ENCODE measurements at regions not wholly inside any gene's neighbourhood (a gene's known extent, or its start where the extent isn't known, plus 50 kb on each side); places are given as distances from the start of the nearest gene placed in this dataset.

DNA sequence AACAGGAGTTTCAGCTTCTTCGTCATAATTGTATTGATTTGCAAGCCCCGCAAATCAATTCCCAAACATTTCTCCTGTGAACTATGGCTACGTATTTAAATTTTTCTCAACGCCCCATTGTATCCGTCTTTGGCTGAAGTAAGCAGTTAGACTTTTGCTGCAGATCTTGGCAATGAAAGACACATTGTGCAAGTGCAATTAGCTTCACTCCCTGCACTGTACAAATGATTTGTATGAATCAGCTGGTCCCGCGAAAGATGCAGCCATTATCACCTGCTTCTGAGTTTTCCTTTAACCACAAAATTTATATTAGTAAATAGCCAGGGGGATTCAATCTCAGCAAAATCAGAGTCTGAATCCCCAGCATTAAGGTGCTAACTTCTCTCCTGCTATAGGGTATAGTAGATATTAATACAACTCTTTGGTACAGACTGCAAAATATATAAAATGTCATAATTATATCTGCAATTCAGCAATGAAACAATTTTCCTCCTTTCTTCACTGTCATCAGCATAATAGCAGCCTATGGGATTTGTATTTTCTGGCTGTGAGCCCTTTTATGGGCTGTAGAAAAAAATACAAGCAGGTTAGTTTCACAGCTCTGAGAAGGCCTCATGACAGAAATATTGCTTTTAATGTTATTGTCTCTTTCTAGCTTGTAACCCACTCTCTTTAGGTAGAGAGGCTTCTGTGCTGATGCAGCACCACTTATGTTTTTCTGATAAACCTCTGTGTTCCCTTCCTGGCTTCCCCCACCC lies 68.4 kb upstream of the SMARCA2 start:
- Mint-ChIP-seq H3K27me3 (ENCODE audit: insufficient read depth) (no peaks in the 10 kb centered on the region), H3K4me1 (ENCODE audit: low read depth) (no peaks in the 10 kb centered on the region), H3K36me3 (ENCODE audit: low read depth) (no peaks in the 10 kb centered on the region), H3K9me3 (no peaks in the 10 kb centered on the region), H3K4me3 (no peak overlapping the region), H3K27ac (no peak overlapping the region)
- DNase-seq = no peak
- no peak for TF ChIP-seq CTCF (IDR thresholded peaks at IDR 0.05)

DNA sequence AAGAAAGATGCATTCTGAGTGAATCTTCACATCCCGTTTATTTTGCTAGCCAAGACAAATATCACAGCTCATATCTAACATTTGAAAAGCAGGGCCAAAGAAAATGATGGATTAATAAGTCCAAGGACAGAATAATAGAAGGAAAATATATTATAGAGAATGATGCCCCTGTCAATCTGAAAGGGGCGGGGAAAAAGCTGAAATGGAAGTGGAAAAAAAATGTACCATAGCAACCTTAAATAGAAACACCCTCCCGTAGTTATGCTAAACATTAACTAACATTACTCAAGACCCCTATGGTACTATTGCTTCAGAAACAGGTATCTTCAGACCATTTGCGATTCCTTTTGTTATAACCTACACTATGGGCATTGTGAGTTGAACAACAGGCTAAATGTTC lies 67.7 kb upstream of the SMARCA2 start:
- no peaks in the 10 kb centered on the region for H3K4me1 Mint-ChIP-seq (ENCODE audit: low read depth)
- no peaks in the 10 kb centered on the region for H3K9me3 Mint-ChIP-seq
- H3K27me3 Mint-ChIP-seq (ENCODE audit: insufficient read depth) = no peaks in the 10 kb centered on the region
- no peak overlapping the region for H3K27ac Mint-ChIP-seq
- no peak for DNase-seq
- no peaks in the 10 kb centered on the region for H3K36me3 Mint-ChIP-seq (ENCODE audit: low read depth)
- no peak for TF ChIP-seq CTCF (IDR thresholded peaks at IDR 0.05)
- H3K4me3 Mint-ChIP-seq = no peak overlapping the region

- H3K27ac Mint-ChIP-seq = no peak overlapping the region
- DNase-seq = no peak
- TF ChIP-seq CTCF (IDR thresholded peaks at IDR 0.05) = no peak
Observed at GRCh38 chr9:1948541-1948940, 66.6 kb upstream of the SMARCA2 start.

GRCh38 chr9:1951446-1951845 lies 63.7 kb upstream of the SMARCA2 start:
- Mint-ChIP-seq H3K4me3 (no peak overlapping the region), H3K36me3 (ENCODE audit: low read depth) (no peaks in the 10 kb centered on the region), H3K27me3 (ENCODE audit: insufficient read depth) (peaks cover 2% of the 10 kb centered on the region; the same call in 1 of the 2 replicates), H3K4me1 (ENCODE audit: low read depth) (no peaks in the 10 kb centered on the region), H3K27ac (no peak overlapping the region), H3K9me3 (no peaks in the 10 kb centered on the region)
- TF ChIP-seq CTCF (IDR thresholded peaks at IDR 0.05) = no peak
- no peak for DNase-seq

More at GRCh38 chr9:1948541-1948940, 66.6 kb upstream of the SMARCA2 start:
- Mint-ChIP-seq H3K27me3 (ENCODE audit: insufficient read depth) (peaks cover 1% of the 10 kb centered on the region; the same call in 1 of the 2 replicates), H3K36me3 (ENCODE audit: low read depth) (no peaks in the 10 kb centered on the region), H3K9me3 (no peaks in the 10 kb centered on the region), H3K4me1 (ENCODE audit: low read depth) (no peaks in the 10 kb centered on the region), H3K4me3 (no peak overlapping the region)

DNA sequence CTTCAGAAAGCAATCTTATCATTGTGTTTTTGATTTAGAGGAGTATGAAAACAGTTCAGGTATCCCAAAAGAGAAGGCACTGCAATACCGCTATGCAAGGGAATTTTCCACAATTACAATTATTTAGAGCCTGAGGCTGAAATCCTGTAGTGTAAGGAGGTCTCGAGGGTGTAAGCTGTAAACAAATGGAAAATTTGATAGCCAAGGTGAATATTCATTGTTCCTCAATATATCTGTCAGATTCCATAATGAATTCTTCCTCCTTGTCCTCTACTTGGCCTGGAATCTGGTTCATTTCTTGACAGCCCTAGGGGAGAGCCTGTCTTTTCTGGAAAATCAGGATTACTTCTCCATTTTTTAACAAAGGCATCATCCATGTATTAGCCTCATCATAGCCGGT lies 63.1 kb upstream of the SMARCA2 start:
- H3K4me3 Mint-ChIP-seq = no peak overlapping the region
- no peak for DNase-seq
- H3K4me1 Mint-ChIP-seq (ENCODE audit: low read depth) = no peaks in the 10 kb centered on the region
- no peak for TF ChIP-seq CTCF (IDR thresholded peaks at IDR 0.05)
- H3K9me3 Mint-ChIP-seq = no peaks in the 10 kb centered on the region
- peaks cover 2% of the 10 kb centered on the region; the same call in 1 of the 2 replicates for H3K27me3 Mint-ChIP-seq (ENCODE audit: insufficient read depth)
- no peaks in the 10 kb centered on the region for H3K36me3 Mint-ChIP-seq (ENCODE audit: low read depth)
- H3K27ac Mint-ChIP-seq = no peak overlapping the region
